ENCODE measurements at regions not wholly inside any gene's neighbourhood (a gene's known extent, or its start where the extent isn't known, plus 50 kb on each side); places are given as distances from the start of the nearest gene placed in this dataset.
"Not testable (repeated sequence)": the region's sequence is repeated elsewhere in the genome, so short reads cannot be mapped to it uniquely, and the experiment has no call there.

DNA sequence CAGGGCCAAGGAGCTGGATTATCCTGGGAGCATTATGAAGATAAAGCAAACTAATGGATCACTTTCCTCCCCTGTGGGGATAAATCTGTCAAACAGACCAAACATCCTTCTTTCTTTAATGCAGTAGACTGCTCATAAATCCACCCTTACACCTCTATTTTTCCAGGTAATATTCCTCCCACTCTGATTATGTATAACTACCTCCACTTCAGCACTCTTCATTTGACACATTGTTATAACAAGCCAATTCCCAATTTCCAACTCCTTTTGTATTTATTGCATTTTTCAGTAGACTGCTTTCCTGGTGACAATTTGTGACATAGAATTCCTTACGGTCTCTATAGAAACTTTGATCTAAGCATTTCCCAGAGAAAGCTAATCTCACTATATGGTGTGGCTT is 115.0 kb upstream of the PRKG2 start:
- FAIRE-seq (no peak), DNase-seq (ENCODE audit: insufficient read length, low spot score) (no peak)
- TF ChIP-seq POLR2A (IDR thresholded peaks at IDR 0.05; ENCODE audit: low read depth, low read length): no peak
- no peak for TF ChIP-seq PAX5 (IDR thresholded peaks at IDR 0.05; ENCODE audit: insufficient read depth, low read length, severe bottlenecking)

DNA sequence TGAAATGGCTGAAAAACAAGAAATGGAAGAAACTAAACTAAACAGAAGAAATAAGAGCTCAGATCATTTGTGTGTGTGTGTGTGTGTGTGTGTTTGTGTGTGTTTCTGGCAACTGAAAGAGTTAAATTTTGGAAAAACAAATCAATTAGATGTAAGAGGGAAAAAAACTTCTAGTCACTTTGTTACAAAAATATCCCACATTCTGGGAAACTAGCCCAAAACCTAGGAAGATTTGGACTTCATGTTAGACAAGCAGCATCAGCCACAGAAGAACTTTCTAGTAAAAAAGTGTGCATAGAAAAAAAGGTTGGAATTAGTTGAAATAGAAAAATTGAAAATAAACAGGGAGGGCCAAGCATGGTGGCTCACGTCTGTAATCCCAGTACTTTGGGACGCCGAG is 111.6 kb upstream of the PRKG2 start:
- no peak for TF ChIP-seq POLR2AphosphoS5 (IDR thresholded peaks at IDR 0.05; ENCODE audit: low read depth, low read length)
- no peak for TF ChIP-seq SPI1 (IDR thresholded peaks at IDR 0.05; ENCODE audit: low read depth, low read length)
- no peak for TF ChIP-seq POLR2A (IDR thresholded peaks at IDR 0.05; ENCODE audit: low read depth, low read length)
- no peak for TF ChIP-seq POU2F2 (IDR thresholded peaks at IDR 0.05; ENCODE audit: low read depth, low read length)
- TF ChIP-seq PAX5 (IDR thresholded peaks at IDR 0.05; ENCODE audit: insufficient read depth, low read length, severe bottlenecking): no peak
- no peak for TF ChIP-seq TAF1 (IDR thresholded peaks at IDR 0.05; ENCODE audit: low read depth, low read length)
- FAIRE-seq: no peak
- no peak for DNase-seq (ENCODE audit: insufficient read length, low spot score)

DNA sequence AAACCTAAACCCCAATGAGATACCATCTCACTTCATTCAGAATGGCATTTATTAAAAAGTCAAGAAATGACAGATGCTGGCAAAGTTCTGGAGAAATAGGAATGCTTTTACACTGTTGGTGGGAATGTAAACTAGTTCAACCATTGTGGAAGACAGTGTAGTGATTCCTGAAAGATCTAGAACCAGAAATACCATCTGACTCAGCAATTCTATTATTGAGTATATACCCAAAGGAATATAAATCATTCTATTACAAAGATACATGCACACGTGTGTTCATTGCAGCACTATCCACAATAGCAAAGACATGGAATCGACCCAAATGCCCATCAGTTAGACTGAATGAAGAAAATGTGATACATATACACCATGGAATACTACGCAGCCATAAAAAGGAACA is 109.6 kb upstream of the PRKG2 start:
- not testable (repeated sequence) for DNase-seq (ENCODE audit: insufficient read length, low spot score); FAIRE-seq

DNA sequence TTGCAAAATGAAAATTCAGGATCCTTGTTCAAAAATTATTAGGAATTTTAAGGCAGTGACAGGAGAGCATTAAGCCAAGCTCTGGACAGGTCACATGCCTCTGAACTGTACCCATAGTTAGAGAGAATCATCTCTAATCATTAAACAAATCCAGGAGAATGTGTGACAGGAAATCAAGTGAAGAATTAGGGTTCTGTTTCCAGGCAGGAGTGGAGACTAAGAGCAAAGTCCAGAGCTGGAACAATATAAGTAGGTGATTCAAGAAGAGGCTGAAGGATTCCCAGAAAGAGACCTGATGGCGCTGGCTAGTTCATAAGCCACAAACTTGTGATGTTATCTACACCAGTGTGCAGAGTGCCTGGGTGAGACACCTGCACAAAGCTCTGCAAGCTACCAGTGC is 104.6 kb upstream of the PRKG2 start:
- TF ChIP-seq POLR2A (IDR thresholded peaks at IDR 0.05; ENCODE audit: low read depth, low read length) (no peak), POU2F2 (IDR thresholded peaks at IDR 0.05; ENCODE audit: low read depth, low read length) (no peak), POLR2AphosphoS5 (IDR thresholded peaks at IDR 0.05; ENCODE audit: low read depth, low read length) (no peak), PAX5 (IDR thresholded peaks at IDR 0.05; ENCODE audit: insufficient read depth, low read length, severe bottlenecking) (no peak), SPI1 (IDR thresholded peaks at IDR 0.05; ENCODE audit: low read depth, low read length) (no peak), TAF1 (IDR thresholded peaks at IDR 0.05; ENCODE audit: low read depth, low read length) (no peak)
- FAIRE-seq (no peak), DNase-seq (ENCODE audit: insufficient read length, low spot score) (no peak)

DNA sequence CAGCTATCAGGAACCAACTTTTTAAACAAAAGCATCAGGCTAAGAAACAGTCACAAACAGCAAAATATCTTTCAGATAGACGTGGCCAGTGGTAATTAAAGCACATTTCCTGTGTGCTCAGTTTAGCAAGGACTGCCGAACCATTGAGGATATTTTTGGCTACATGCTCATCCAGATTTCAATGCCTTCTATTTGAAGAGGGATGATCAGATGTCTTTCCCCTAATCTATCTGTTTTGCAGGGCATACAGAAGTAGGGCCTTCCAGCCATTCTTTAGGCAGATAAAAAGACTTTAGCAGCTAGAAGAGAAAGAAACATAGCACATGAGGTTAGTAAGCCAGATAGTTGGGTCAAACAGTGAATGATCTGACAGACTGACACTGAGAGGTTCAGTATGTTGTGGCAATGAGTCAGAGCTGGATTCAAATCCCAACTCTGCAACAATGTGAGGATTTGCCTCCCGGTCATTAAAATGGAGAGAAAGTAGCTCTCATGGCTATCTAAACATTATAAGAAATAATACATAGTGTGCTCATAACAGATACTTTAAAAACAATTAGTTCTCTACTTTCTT is 100.0 kb upstream of the PRKG2 start:
- TF ChIP-seq POLR2AphosphoS5 (IDR thresholded peaks at IDR 0.05; ENCODE audit: low read depth, low read length): no peak
- no peak for TF ChIP-seq PAX5 (IDR thresholded peaks at IDR 0.05; ENCODE audit: insufficient read depth, low read length, severe bottlenecking)
- no peak for TF ChIP-seq TAF1 (IDR thresholded peaks at IDR 0.05; ENCODE audit: low read depth, low read length)
- no peak for TF ChIP-seq POU2F2 (IDR thresholded peaks at IDR 0.05; ENCODE audit: low read depth, low read length)
- TF ChIP-seq SPI1 (IDR thresholded peaks at IDR 0.05; ENCODE audit: low read depth, low read length): no peak
- no peak for TF ChIP-seq POLR2A (IDR thresholded peaks at IDR 0.05; ENCODE audit: low read depth, low read length)
- FAIRE-seq (no peak), DNase-seq (ENCODE audit: insufficient read length, low spot score) (no peak)

DNA sequence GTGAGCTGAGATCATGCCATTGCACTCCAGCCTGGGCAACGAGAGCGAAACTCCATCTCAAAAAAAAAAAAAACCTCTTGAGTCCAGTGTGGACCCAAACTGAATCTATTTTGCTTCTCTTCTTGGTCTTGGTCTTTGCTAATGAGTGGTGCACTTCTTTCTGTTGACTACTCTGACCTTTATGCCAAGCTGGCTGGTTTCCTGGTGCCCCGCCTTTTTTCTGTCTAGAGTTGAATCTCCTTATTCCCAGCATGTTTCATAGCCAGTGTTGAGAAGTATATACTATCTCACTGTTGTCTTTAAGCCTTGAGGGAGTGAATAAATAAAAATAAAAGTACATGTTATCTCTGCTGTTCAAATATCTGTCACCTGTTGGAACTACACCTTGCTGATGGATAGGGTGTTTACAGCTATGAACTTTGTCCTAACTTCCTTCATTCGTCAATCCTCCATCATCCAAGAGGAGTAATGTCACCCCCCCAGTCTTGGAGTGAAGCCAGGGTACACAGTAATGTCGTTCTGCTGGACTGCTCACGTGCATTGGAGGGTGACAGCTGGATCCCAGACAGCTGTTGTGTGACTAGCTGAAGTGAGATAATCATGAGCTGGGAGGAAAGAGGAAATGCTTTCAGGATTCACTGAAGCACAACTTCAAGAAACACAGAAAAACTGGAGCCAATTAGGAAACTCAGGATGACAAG is 99.3 kb upstream of the PRKG2 start:
- no peak for FAIRE-seq
- no peak for DNase-seq (ENCODE audit: insufficient read length, low spot score)
- TF ChIP-seq POU2F2 (IDR thresholded peaks at IDR 0.05; ENCODE audit: low read depth, low read length): no peak
- TF ChIP-seq SPI1 (IDR thresholded peaks at IDR 0.05; ENCODE audit: low read depth, low read length): peak; percentile 43

DNA sequence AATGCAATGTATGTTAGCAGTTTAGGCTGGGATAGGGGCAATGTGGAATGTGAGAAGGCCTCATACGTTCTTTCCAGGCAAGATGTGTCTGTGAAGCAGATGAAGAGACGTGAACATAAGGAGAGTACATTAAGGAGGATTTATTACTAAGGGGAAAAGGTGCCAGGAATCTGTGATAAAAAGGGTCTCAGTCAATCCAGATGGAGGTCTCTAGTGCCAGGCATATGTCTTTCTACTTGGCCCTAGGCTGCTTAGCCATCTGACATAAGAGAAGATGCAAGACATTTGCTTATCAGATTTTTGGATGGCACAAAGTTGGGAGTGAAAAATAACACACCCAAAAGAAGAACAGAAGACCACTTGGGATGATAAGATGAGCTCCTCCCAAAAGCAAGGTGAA is 93.0 kb upstream of the PRKG2 start:
- FAIRE-seq (no peak), DNase-seq (ENCODE audit: insufficient read length, low spot score) (no peak)
- TF ChIP-seq PAX5 (IDR thresholded peaks at IDR 0.05; ENCODE audit: insufficient read depth, low read length, severe bottlenecking) (no peak), POLR2A (IDR thresholded peaks at IDR 0.05; ENCODE audit: low read depth, low read length) (no peak), TAF1 (IDR thresholded peaks at IDR 0.05; ENCODE audit: low read depth, low read length) (no peak), SPI1 (IDR thresholded peaks at IDR 0.05; ENCODE audit: low read depth, low read length) (no peak), POU2F2 (IDR thresholded peaks at IDR 0.05; ENCODE audit: low read depth, low read length) (no peak), POLR2AphosphoS5 (IDR thresholded peaks at IDR 0.05; ENCODE audit: low read depth, low read length) (no peak)

DNA sequence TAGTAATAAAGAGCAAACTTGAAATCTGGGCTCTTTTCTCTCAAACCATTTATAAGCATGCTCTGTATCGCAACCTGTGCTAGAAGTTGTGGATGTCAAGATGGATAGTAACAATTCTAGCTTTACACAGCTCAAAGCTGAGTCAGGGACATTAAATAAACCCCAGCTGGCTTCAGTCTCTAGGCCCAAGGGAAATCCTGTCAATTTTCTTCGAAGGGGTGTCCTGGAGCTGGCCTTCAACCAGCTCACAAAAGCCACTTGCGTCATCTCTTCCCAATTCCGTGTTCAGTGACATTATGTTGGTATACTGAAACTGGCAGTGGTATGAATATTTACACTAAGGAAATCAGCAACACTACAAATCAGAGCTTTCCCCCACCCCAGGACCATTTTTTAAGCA is 89.8 kb upstream of the PRKG2 start:
- TF ChIP-seq POLR2A (IDR thresholded peaks at IDR 0.05; ENCODE audit: low read depth, low read length) (no peak), SPI1 (IDR thresholded peaks at IDR 0.05; ENCODE audit: low read depth, low read length) (no peak), POU2F2 (IDR thresholded peaks at IDR 0.05; ENCODE audit: low read depth, low read length) (no peak), TAF1 (IDR thresholded peaks at IDR 0.05; ENCODE audit: low read depth, low read length) (no peak), PAX5 (IDR thresholded peaks at IDR 0.05; ENCODE audit: insufficient read depth, low read length, severe bottlenecking) (no peak)
- FAIRE-seq (no peak), DNase-seq (ENCODE audit: insufficient read length, low spot score) (no peak)

DNA sequence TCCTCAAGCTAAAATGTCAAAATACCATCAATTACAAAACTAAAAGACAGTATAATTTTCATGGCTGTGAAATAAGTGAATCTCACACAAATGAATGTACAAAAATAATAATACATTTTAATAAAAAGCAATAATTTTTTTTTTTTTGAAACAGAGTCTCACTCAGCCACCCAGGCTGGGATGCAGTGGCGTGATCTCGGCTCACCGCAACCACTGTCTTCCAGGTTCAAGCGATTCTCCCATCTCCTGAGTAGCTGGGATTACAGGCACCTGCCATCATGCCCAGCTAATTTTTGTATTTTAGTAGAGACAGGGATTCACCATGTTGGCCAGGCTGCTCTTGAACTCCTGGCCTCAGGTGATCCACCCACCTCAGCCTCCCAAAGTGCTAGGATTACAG is 85.3 kb upstream of the PRKG2 start:
- DNase-seq (ENCODE audit: insufficient read length, low spot score); FAIRE-seq: not testable (repeated sequence)

DNA sequence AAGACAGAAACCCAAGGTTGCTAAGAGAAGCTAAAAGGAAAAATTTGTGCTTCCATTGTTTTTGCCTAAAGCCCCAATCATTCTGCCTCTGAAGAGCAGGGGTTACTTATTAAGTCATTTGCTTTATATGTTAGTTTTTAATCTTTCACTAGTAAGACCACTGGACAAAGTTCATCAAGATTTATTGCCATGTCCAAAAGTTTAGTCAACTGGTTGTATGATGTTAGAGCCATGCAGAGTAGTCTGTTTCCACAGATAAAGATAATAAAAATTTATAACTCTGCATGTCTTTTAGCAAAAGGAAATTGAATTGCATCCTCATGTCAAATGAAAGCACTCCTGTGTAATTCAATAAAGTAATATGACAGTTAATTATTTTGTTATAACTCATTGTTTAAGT is 75.8 kb upstream of the PRKG2 start:
- DNase-seq (ENCODE audit: insufficient read length, low spot score) (no peak), FAIRE-seq (no peak)
- TF ChIP-seq POLR2A (IDR thresholded peaks at IDR 0.05; ENCODE audit: low read depth, low read length) (no peak), SPI1 (IDR thresholded peaks at IDR 0.05; ENCODE audit: low read depth, low read length) (no peak), POLR2AphosphoS5 (IDR thresholded peaks at IDR 0.05; ENCODE audit: low read depth, low read length) (no peak), TAF1 (IDR thresholded peaks at IDR 0.05; ENCODE audit: low read depth, low read length) (no peak), PAX5 (IDR thresholded peaks at IDR 0.05; ENCODE audit: insufficient read depth, low read length, severe bottlenecking) (no peak), POU2F2 (IDR thresholded peaks at IDR 0.05; ENCODE audit: low read depth, low read length) (no peak)

DNA sequence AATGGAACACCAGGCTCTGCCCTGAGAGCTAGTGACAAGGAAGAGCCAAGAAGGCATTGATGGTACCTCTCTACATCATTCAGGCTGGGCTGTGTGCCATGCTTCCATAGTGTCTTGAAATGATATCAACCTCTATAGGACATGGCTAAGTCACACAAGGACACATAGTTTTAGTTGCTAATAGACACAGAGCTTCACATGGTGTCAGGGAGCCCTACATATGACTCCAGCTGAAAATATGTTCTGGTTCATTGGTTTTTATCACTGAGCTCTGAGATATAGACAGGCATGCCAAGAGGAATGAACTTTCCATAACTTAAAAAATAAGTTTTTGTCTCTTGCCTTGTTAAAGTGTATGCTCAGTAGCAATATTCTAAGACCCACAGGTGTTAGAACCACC is 72.1 kb upstream of the PRKG2 start:
- DNase-seq (ENCODE audit: insufficient read length, low spot score): no peak
- TF ChIP-seq TAF1 (IDR thresholded peaks at IDR 0.05; ENCODE audit: low read depth, low read length) (no peak), POLR2A (IDR thresholded peaks at IDR 0.05; ENCODE audit: low read depth, low read length) (no peak), SPI1 (IDR thresholded peaks at IDR 0.05; ENCODE audit: low read depth, low read length) (no peak), POU2F2 (IDR thresholded peaks at IDR 0.05; ENCODE audit: low read depth, low read length) (no peak), PAX5 (IDR thresholded peaks at IDR 0.05; ENCODE audit: insufficient read depth, low read length, severe bottlenecking) (no peak), POLR2AphosphoS5 (IDR thresholded peaks at IDR 0.05; ENCODE audit: low read depth, low read length) (no peak)
- FAIRE-seq: no peak
